ENCODE measurements at regions not wholly inside any gene's neighbourhood (a gene's known extent, or its start where the extent isn't known, plus 50 kb on each side); places are given as distances from the start of the nearest gene placed in this dataset.

DNA sequence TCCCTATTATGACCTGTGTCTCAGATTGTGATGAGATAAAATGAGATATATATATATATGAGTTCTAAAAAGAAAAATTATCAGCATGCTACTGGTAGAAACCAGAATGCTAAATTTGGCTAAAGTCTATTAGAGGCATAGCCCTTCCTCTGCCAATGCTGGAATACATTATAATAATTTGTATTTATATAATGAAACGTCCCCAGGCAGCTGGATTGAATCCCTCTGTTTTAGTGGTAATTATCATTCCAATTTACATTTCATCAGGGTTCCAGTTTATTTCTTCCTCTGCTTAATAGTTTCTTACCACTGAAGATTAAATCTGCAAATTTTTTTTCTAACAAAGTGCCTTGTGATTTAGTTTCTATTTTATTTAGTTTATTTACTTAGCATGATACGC lies 71.8 kb upstream of the ABI1 start:
- TF ChIP-seq JUNB (CRISPR knock-in tag; IDR thresholded peaks at IDR 0.05; ENCODE audit: borderline replicate concordance) (no peak), TBL1XR1 (IDR thresholded peaks at IDR 0.05; ENCODE audit: borderline replicate concordance, low read length, partially characterized antibody) (no peak), EHMT2 (IDR thresholded peaks at IDR 0.05; ENCODE audit: borderline replicate concordance, low read depth, low read length) (no peak), MEF2D (CRISPR knock-in tag; IDR thresholded peaks at IDR 0.05) (no peak), EZH2 (conservative IDR thresholded peaks at IDR 0.05; ENCODE audit: low read depth, low read length) (no peak), MYC (CRISPR knock-in tag; IDR thresholded peaks at IDR 0.05; ENCODE audit: borderline replicate concordance) (no peak), NBN (conservative IDR thresholded peaks at IDR 0.05) (no peak), ZNF720 (CRISPR knock-in tag; IDR thresholded peaks at IDR 0.05) (no peak), ZNF776 (CRISPR knock-in tag; IDR thresholded peaks at IDR 0.05) (no peak), MAFK (conservative IDR thresholded peaks at IDR 0.05 in 1 of 2, IDR thresholded peaks at IDR 0.05 in 1 of 2; ENCODE audit: low read length in 2 of 2) (no peak), ZNF510 (CRISPR knock-in tag; IDR thresholded peaks at IDR 0.05; ENCODE audit: low read depth) (no peak)
- TF ChIP-seq, protein P1, sequence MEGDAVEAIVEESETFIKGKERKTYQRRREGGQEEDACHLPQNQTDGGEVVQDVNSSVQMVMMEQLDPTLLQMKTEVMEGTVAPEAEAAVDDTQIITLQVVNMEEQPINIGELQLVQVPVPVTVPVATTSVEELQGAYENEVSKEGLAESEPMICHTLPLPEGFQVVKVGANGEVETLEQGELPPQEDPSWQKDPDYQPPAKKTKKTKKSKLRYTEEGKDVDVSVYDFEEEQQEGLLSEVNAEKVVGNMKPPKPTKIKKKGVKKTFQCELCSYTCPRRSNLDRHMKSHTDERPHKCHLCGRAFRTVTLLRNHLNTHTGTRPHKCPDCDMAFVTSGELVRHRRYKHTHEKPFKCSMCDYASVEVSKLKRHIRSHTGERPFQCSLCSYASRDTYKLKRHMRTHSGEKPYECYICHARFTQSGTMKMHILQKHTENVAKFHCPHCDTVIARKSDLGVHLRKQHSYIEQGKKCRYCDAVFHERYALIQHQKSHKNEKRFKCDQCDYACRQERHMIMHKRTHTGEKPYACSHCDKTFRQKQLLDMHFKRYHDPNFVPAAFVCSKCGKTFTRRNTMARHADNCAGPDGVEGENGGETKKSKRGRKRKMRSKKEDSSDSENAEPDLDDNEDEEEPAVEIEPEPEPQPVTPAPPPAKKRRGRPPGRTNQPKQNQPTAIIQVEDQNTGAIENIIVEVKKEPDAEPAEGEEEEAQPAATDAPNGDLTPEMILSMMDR (CRISPR knock-in tag; IDR thresholded peaks at IDR 0.05): no peak
- TF ChIP-seq, protein P2, sequence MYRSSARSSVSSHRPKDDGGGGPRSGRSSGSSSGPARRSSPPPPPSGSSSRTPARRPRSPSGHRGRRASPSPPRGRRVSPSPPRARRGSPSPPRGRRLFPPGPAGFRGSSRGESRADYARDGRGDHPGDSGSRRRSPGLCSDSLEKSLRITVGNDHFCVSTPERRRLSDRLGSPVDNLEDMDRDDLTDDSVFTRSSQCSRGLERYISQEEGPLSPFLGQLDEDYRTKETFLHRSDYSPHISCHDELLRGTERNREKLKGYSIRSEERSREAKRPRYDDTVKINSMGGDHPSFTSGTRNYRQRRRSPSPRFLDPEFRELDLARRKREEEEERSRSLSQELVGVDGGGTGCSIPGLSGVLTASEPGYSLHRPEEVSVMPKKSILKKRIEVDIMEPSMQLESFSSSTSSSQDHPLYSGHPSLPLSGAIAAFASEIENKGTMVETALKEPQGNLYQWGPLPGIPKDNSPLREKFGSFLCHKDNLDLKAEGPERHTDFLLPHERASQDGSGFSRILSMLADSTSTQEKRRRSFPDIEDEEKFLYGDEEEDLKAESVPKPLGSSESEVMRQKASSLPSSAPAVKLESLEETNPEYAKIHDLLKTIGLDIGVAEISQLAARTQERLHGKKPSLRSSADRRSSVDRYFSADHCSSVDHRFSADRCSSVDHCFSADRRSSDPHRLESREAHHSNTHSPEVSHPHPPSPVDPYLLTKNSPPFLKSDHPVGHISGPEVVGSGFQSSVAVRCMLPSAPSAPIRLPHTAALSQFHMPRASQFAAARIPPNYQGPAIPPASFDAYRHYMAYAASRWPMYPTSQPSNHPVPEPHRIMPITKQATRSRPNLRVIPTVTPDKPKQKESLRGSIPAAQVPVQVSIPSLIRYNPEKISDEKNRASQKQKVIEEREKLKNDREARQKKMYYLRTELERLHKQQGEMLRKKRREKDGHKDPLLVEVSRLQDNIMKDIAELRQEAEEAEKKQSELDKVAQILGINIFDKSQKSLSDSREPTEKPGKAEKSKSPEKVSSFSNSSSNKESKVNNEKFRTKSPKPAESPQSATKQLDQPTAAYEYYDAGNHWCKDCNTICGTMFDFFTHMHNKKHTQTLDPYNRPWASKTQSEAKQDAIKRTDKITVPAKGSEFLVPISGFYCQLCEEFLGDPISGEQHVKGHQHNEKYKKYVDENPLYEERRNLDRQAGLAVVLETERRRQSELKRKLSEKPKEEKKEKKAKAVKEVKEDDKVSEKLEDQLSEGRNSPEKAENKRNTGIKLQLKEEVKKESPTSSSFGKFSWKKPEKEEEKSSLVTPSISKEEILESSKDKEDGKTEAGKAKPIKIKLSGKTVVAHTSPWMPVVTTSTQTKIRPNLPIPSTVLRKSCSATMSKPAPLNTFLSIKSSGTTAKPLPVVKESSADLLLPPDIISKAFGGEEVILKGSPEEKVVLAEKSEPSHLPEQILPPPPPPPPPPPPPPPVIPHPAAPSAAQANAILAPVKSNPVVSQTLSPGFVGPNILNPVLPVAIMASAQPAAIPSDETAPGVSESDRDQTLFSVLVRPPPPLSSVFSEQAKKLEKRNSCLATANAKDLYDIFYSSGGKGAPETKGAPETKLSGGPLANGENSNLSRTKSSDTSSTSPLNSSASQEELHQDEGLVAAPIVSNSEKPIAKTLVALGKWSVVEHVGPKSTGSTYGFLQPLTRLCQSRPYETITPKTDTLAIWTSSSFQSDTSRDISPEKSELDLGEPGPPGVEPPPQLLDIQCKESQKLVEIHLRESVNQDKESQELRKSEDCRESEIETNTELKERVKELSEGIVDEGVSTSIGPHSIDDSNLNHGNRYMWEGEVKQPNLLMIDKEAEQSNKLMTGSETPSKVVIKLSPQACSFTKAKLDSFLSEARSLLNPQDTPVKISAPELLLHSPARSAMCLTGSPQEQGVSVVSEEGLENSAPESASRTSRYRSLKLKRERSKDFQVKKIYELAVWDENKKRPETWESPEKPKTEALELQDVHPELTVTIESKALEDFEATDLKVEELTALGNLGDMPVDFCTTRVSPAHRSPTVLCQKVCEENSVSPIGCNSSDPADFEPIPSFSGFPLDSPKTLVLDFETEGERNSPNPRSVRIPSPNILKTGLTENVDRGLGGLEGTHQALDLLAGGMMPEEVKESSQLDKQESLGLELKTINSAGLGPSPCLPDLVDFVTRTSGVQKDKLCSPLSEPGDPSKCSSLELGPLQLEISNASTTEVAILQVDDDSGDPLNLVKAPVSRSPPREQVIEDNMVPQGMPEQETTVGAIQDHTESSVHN (CRISPR knock-in tag; IDR thresholded peaks at IDR 0.05): no peak
- TF ChIP-seq, protein P3, sequence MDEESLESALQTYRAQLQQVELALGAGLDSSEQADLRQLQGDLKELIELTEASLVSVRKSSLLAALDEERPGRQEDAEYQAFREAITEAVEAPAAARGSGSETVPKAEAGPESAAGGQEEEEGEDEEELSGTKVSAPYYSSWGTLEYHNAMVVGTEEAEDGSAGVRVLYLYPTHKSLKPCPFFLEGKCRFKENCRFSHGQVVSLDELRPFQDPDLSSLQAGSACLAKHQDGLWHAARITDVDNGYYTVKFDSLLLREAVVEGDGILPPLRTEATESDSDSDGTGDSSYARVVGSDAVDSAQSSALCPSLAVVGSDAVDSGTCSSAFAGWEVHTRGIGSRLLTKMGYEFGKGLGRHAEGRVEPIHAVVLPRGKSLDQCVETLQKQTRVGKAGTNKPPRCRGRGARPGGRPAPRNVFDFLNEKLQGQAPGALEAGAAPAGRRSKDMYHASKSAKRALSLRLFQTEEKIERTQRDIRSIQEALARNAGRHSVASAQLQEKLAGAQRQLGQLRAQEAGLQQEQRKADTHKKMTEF (CRISPR knock-in tag; IDR thresholded peaks at IDR 0.05): no peak
